HG02610 (cell line): ENCODE measurements at regions not wholly inside any gene's neighbourhood (a gene's known extent, or its start where the extent isn't known, plus 50 kb on each side); places are given as distances from the start of the nearest gene placed in this dataset.

Experiments
- ATAC-seq: cut with Tn5 transposase; IDR thresholded peaks from one replicate; pipeline ENCODE4 v1.9.1; 2021; ENCODE audit warnings: mild to moderate bottlenecking, moderate library complexity; ENCODE audit not compliant: unreplicated experiment

DNA sequence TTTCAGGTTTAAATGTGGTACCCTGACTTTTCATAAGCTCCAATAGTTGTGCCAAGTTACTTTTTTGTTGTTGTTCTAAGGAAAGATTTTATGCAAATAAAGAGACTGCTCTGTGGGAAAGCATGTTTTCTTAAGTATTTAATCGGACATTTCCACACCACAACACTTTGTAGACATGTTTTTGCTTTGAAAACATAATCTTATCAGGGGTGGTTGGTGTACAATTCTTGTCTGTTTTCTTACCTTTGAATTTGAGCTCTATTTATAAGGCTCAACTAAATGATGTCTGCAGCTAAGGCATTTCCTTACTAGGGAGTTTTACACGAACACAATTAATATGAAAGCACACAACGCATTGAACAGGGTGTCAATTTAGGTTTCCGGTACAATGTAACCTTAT, 81.5 kb upstream of the CDIN1 start:
- ATAC-seq = no peak

GRCh38 chr15:36498401-36498800, 81.0 kb upstream of the CDIN1 start:
- ATAC-seq = no peak

DNA sequence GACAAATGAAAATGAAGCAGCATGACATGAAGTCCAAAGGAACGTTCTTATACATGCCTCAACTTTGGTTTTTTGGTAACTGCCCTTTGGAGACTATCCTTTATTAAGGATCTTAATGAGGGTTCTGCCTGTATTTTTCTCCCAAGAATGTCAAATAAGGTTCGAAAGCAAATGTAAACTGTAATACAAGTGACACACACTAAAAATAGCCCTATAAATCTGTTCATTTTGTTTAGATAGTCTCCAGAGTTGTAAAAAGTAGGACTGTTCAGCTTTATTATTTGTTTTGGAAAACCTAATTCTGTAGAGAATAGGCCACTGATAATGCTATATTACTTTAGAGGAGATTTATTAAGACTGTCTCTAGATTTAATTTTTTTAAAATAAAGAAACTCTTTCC, 80.5 kb upstream of the CDIN1 start:
- ATAC-seq = no peak

GRCh38 chr15:36499412-36500389, 79.7 kb upstream of the CDIN1 start:
- no peak for ATAC-seq

- peak; percentile 81 for ATAC-seq
These were observed 78.3 kb upstream of the CDIN1 start for GRCh38 chr15:36501063-36501678.

DNA sequence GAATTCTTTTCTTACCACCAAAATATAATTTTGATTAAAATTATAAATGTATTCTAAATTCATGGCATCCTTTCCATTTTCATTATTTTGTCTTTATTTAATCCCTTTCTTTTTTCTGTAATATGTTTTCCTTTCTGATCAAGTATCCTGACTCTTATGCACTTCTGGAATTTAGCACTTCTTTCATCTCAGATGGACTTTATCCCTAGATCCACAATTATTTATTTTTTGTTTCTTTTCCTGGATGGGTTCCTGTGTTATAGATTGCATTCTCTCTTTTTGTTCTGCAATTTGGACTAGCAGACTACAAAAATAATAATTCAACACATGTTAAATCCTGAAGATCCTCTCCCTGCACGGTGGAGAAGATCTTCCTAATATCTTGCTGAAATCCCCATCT, 76.9 kb upstream of the CDIN1 start:
- no peak for ATAC-seq

DNA sequence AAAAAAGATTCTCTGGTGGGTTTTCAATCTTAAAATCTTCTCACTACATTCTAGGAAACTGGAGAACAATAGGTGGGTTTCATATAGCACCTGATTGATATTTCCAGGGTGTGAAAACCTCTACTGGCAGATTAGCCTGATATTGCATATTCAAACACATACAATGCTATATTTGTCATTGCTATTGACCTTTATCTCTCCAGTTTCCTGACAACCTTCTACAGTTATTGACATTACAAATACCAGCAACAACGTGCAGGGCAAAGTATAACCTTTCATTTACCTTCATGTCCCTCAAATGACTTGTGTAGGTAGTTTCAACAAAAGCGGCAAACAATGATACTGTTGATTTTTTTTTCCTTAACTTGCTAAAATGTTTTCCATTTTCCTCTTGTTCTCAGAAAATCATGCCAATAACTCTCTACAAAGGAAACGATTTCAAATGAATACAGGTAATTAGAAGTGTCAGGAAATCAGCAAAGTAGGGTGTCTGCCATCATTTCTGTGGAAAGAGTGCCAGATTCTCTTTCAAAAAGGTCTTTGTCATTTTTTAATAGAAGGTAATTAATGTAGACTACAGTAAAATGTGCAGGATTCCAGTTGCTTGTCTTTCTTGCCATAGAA, 72.6 kb upstream of the CDIN1 start:
- ATAC-seq = no peak

- ATAC-seq = no peak
These were observed 72.0 kb upstream of the CDIN1 start for GRCh38 chr15:36507458-36507857.

GRCh38 chr15:36511594-36511993, 67.8 kb upstream of the CDIN1 start:
- ATAC-seq = no peak

GRCh38 chr15:36517758-36518157, 61.7 kb upstream of the CDIN1 start:
- ATAC-seq = no peak

DNA sequence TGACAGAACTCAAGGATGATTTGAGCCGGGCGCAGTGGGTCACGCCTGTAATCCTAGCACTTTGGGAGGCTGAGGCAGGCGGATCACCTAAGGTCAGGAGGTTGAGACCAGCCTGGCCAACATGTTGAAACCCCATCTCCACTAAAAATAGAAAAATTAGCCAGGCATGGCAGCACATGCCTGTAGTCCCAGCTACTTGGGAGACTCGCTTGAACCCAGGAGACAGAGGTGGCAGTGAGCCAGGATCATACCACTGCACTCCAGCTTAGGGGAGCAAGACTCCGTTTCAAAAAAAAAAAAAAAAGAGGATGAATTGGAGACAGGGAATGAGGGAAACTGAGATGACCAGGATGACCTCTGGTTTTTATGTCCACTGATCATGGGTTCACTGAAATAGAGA, 60.4 kb upstream of the CDIN1 start:
- ATAC-seq = no peak

- no peak for ATAC-seq
These were observed 54.0 kb upstream of the CDIN1 start for GRCh38 chr15:36525430-36525829.

DNA sequence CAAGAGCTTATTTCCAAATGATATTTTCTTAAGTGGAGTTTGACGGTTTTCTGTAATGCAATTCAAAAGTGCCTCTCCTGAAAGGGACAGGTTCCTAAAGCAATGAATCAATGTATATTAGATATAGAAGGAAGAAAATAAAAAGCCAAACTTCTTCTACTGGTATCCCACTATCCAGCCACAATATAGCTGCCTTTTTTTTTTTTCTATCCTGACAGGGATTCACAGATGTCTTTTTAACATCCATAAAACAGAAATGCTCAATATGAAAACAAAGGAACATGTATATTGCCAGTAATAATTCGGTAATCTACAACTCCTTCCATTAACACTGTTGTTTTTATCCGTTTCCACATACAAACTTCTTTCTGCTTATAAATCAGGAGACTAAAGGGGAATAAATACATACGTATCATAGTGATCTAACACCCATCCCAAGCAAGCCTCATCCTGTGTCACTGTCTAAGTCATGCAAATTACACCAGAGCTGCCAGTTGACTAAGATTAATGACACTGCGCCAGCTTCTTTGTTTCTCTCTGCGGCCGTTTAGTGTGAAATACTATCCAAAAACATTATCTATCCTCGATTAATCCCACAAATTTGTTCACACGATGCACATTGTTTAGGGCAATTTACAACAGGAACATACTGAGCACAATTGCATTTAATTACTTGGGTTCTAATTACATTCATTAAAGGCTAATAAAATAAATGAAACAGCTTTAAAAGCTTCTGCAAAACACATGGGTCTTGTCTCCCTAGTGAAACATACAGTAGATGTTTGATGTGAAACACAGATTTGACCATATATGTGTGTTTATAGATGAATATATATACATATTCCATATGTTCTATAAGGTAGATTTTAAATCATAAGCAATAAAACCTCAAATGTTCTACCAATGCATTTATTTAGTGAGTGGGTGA, 51.9 kb upstream of the CDIN1 start:
- ATAC-seq = no peak

- peak; percentile 82 for ATAC-seq
These were observed 50.0 kb upstream of the CDIN1 start for GRCh38 chr15:36529296-36530011.
